H1 (cell line): ENCODE measurements at regions not wholly inside any gene's neighbourhood (a gene's known extent, or its start where the extent isn't known, plus 50 kb on each side); places are given as distances from the start of the nearest gene placed in this dataset.

Source experiments
- CTCF ChIA-PET: fragments of 300-600 bp; sonication (Branson Sonifier 250); formaldehyde crosslinking; loops from one replicate; lab custom pipeline; 2021; ENCODE audit not compliant: partially characterized antibody; lab: Charles Lee
- POLR2A ChIA-PET: fragments of 300-600 bp; sonication (Branson Sonifier 250); formaldehyde crosslinking; loops from one replicate; lab custom pipeline; 2021; ENCODE audit warnings: inconsistent platforms; ENCODE audit not compliant: partially characterized antibody; lab: Charles Lee
- DNase-seq, 2 experiments: peaks; one replicate each; pipeline versions ENCODE4 v3.0.0 to v3.0.0-alpha.2; 2010 to 2022; ENCODE audit warnings: low spot score in 2 of 2, low read depth in 1 of 2, mixed read lengths in 1 of 2
- FAIRE-seq: peaks from 2 replicates; lab custom pipeline; 2011; peaks lifted over from hg19 to GRCh38; lab: Jason Lieb, UNC
- H2AFZ ChIP-seq: 2 replicates; pipeline ENCODE4 v1.8.1; 2012; ENCODE audit warnings: low read length, inconsistent platforms
- H2AK5ac ChIP-seq: 2 replicates; pipeline ENCODE4 v1.6.1; 2013; ENCODE audit warnings: low read depth, low read length
- H2BK120ac ChIP-seq: replicated peaks from 2 replicates; pipeline ENCODE3; 2013; ENCODE audit warnings: low read depth, low read length, inconsistent platforms
- H2BK12ac ChIP-seq: 2 replicates; pipeline ENCODE4 v1.6.1; 2013; ENCODE audit warnings: low read depth, low read length
- H2BK15ac ChIP-seq: 2 replicates; pipeline ENCODE4 v1.6.1; 2013; ENCODE audit warnings: low read length
- H2BK20ac ChIP-seq: 2 replicates; pipeline ENCODE4 v1.6.1; 2013; ENCODE audit warnings: low read length
- H2BK5ac ChIP-seq: 2 replicates; pipeline ENCODE4 v1.6.1; 2013; ENCODE audit warnings: low read depth, low read length
- H3K14ac ChIP-seq: 2 replicates; pipeline ENCODE4 v1.6.1; 2013; ENCODE audit warnings: inconsistent platforms; ENCODE audit not compliant: insufficient read length
- H3K18ac ChIP-seq: 2 replicates; pipeline ENCODE4 v1.6.1; 2013; ENCODE audit warnings: low read length; ENCODE audit errors: extremely low read depth
- H3K23ac ChIP-seq: 2 replicates; pipeline ENCODE4 v1.6.1; 2013; ENCODE audit warnings: inconsistent platforms; ENCODE audit not compliant: insufficient read length
- H3K23me2 ChIP-seq: 2 replicates; pipeline ENCODE4 v1.6.1; 2013; ENCODE audit warnings: low read depth, low read length
- H3K27ac ChIP-seq: 2 replicates; pipeline ENCODE4 v1.6.1; 2011; ENCODE audit warnings: low read depth, low read length, inconsistent platforms
- H3K27me3 ChIP-seq, 4 experiments: replicated peaks in 1 of 4; 1 replicate in 1 of 4; 2 replicates in 3 of 4; pipeline versions ENCODE4 v1.6.1 to v1.8.1; 2011 to 2013; ENCODE audit warnings: low read length in 3 of 4, mild to moderate bottlenecking in 3 of 4, inconsistent platforms in 2 of 4, mixed read lengths in 2 of 4, moderate library complexity in 1 of 4; ENCODE audit not compliant: control insufficient read depth in 3 of 4, insufficient read depth in 3 of 4; ENCODE audit errors: extremely low read depth in 1 of 4
- H3K36me3 ChIP-seq, 4 experiments: 2 replicates each; pipeline versions ENCODE4 v1.6.1 to v1.8.1; 2011 to 2013; ENCODE audit warnings: mild to moderate bottlenecking in 4 of 4, low read length in 3 of 4, moderate library complexity in 2 of 4, control low read depth in 1 of 4, inconsistent platforms in 1 of 4; ENCODE audit not compliant: insufficient read depth in 4 of 4, control insufficient read depth in 2 of 4
- H3K4ac ChIP-seq: replicated peaks from 2 replicates; pipeline ENCODE3; 2013; ENCODE audit warnings: low read length, low read depth, mixed read lengths, inconsistent platforms; ENCODE audit not compliant: insufficient read length
- H3K4me1 ChIP-seq, 4 experiments: replicated peaks in 1 of 4; 1 replicate in 1 of 4; 2 replicates in 3 of 4; pipeline versions ENCODE4 v1.6.1 to v1.8.1; 2011 to 2013; ENCODE audit warnings: low read length in 3 of 4, inconsistent platforms in 2 of 4, mixed read lengths in 1 of 4; ENCODE audit not compliant: insufficient read depth in 4 of 4, control insufficient read depth in 3 of 4
- H3K4me2 ChIP-seq, 2 experiments: 2 replicates each; pipeline versions ENCODE4 v1.6.1 to v1.8.1; 2011 to 2013; ENCODE audit warnings: low read depth in 2 of 2, low read length in 2 of 2, control low read depth in 1 of 2, inconsistent platforms in 1 of 2, mild to moderate bottlenecking in 1 of 2; ENCODE audit not compliant: insufficient read depth in 1 of 2
- H3K4me3 ChIP-seq, 4 experiments: fragments of 200-600, 300-600 bp in 1 of 4; sonication (generic), shearing (Covaris generic), sonication (Bioruptor Twin) in 1 of 4; 2 replicates each; pipeline versions ENCODE4 v1.5.1 to v1.8.1; 2011 to 2016; ENCODE audit warnings: low read length in 4 of 4, low read depth in 3 of 4, control low read depth in 2 of 4, inconsistent platforms in 2 of 4, mild to moderate bottlenecking in 2 of 4, mixed read lengths in 1 of 4, moderate library complexity in 1 of 4; ENCODE audit not compliant: insufficient read depth in 2 of 4; ENCODE audit errors: extremely low read depth in 1 of 4
- H3K56ac ChIP-seq: replicated peaks from 2 replicates; pipeline ENCODE3; 2013; ENCODE audit warnings: low read depth, mild to moderate bottlenecking, mixed read lengths, low read length, inconsistent platforms; ENCODE audit not compliant: insufficient read length
- H3K79me1 ChIP-seq: 2 replicates; pipeline ENCODE4 v1.6.1; 2013; ENCODE audit warnings: low read depth, low read length, control low read depth
- H3K79me2 ChIP-seq, 2 experiments: 2 replicates each; pipeline versions ENCODE4 v1.6.1 to v1.8.1; 2012 to 2013; ENCODE audit warnings: low read length in 2 of 2, mild to moderate bottlenecking in 2 of 2, inconsistent platforms in 1 of 2; ENCODE audit not compliant: insufficient read depth in 2 of 2, control insufficient read depth in 1 of 2
- H3K9ac ChIP-seq, 4 experiments: replicated peaks in 1 of 4; 1 replicate in 1 of 4; 2 replicates in 3 of 4; pipeline versions ENCODE4 v1.6.1 to v1.8.1; 2011 to 2013; ENCODE audit warnings: low read depth in 3 of 4, low read length in 3 of 4, control low read depth in 2 of 4, mild to moderate bottlenecking in 2 of 4, moderate library complexity in 2 of 4, inconsistent platforms in 1 of 4; ENCODE audit errors: extremely low read depth in 1 of 4
- H3K9me3 ChIP-seq, 2 experiments: 2 replicates each; pipeline versions ENCODE4 v1.6.1 to v1.8.1; 2012 to 2013; ENCODE audit warnings: mild to moderate bottlenecking in 2 of 2, moderate library complexity in 2 of 2, control low read depth in 1 of 2, inconsistent platforms in 1 of 2, low read depth in 1 of 2, low read length in 1 of 2, mixed read lengths in 1 of 2; ENCODE audit not compliant: insufficient read depth in 2 of 2
- H4K20me1 ChIP-seq, 2 experiments: replicated peaks in 1 of 2; 2 replicates each; pipeline versions ENCODE3 to v1.8.1; 2011 to 2013; ENCODE audit warnings: inconsistent platforms in 2 of 2, low read length in 2 of 2, mild to moderate bottlenecking in 1 of 2; ENCODE audit not compliant: insufficient read depth in 2 of 2, control insufficient read depth in 1 of 2
- H4K5ac ChIP-seq: 2 replicates; pipeline ENCODE4 v1.6.1; 2013; ENCODE audit warnings: low read length, low read depth, mixed read lengths, inconsistent platforms; ENCODE audit not compliant: insufficient read length
- H4K8ac ChIP-seq: 2 replicates; pipeline ENCODE4 v1.8.0; 2013; ENCODE audit warnings: mild to moderate bottlenecking, moderate library complexity, low read length, inconsistent platforms; ENCODE audit not compliant: insufficient read depth; ENCODE audit errors: extremely low read depth
- H4K91ac ChIP-seq: replicated peaks from 2 replicates; pipeline ENCODE3; 2013; ENCODE audit warnings: low read length, mixed read lengths, inconsistent platforms; ENCODE audit not compliant: insufficient read length
- JUN ChIP-seq: IDR thresholded peaks from 2 replicates; pipeline ENCODE4 v1.6.1; 2011; ENCODE audit warnings: low read depth, mild to moderate bottlenecking, improper control_type of control experiment, low read length
- KDM1A ChIP-seq: fragments of 200-600, 300-600 bp; sonication (generic); IDR thresholded peaks from 2 replicates; pipeline ENCODE4 v1.7.1; 2016; ENCODE audit warnings: mild to moderate bottlenecking, low read length, borderline replicate concordance
- KDM4A ChIP-seq: IDR thresholded peaks from one replicate; pipeline ENCODE4 v1.7.1; 2012; ENCODE audit warnings: low read depth, mild to moderate bottlenecking, moderate library complexity, low read length, inconsistent platforms; ENCODE audit not compliant: severe bottlenecking
- RAD21 ChIP-seq, 2 experiments: IDR thresholded peaks in 1 of 2; conservative IDR thresholded peaks in 1 of 2; 2 replicates each; pipeline ENCODE4 v1.6.1; 2011; ENCODE audit warnings: low read depth in 2 of 2, low read length in 2 of 2, improper control_type of control experiment in 1 of 2, inconsistent platforms in 1 of 2, mild to moderate bottlenecking in 1 of 2, moderate library complexity in 1 of 2
- RXRA ChIP-seq: IDR thresholded peaks from 2 replicates; pipeline ENCODE4 v1.6.1; 2011; ENCODE audit warnings: low read depth, mild to moderate bottlenecking, low read length, moderate library complexity; ENCODE audit not compliant: insufficient read depth
- SP4 ChIP-seq: IDR thresholded peaks from 2 replicates; pipeline ENCODE4 v1.6.1; 2012; ENCODE audit warnings: low read length, inconsistent platforms
- TAF1 ChIP-seq: IDR thresholded peaks from 2 replicates; pipeline ENCODE4 v1.6.1; 2011; ENCODE audit warnings: mild to moderate bottlenecking, low read depth, low read length
- TEAD4 ChIP-seq: IDR thresholded peaks from 2 replicates; pipeline ENCODE4 v1.6.1; 2012; ENCODE audit warnings: low read depth, low read length, inconsistent platforms, mixed read lengths
- YY1 ChIP-seq: IDR thresholded peaks from 2 replicates; pipeline ENCODE4 v1.6.1; 2011; ENCODE audit warnings: low read depth, mild to moderate bottlenecking, low read length

DNA sequence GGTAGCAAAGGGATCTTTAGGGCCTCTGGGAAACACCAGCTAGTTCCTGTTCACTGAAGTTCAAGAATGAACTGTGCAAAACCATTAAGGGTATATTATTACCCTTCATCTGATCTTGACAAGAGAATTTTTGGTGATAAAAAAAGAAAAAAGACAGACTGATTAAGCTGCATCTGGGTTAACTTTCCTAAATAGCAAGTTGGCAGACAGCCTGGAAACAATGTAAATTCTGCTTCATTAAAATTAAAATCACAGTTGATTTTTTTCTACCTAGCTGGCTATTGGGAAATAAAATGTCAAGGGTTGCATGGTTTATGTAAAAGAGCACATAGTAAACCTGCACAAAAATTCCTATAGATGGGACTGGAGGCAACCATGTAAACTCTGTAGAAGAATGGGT lies 126.6 kb upstream of the PRKD1 start:
- Histone ChIP-seq H2AFZ (no peak overlapping the region), H3K4me1 (peaks cover 0 to 2% (median 0%) of the 10 kb centered on the region in 4 experiments; a peak in 1 of 7 replicates), H2BK15ac (no peak overlapping the region), H3K27ac (no peak overlapping the region), H3K4me2 (no peak overlapping the region), H3K79me1 (no peaks in the 10 kb centered on the region), H3K18ac (no peak overlapping the region), H4K91ac (no peak overlapping the region), H3K4ac (no peak overlapping the region), H4K8ac (no peak overlapping the region), H4K5ac (no peak overlapping the region), H3K56ac (no peak overlapping the region), H3K4me3 (no peak overlapping the region), H3K23me2 (no peaks in the 10 kb centered on the region), H3K27me3 (no peaks in the 10 kb centered on the region), H2BK12ac (no peak overlapping the region), H3K9ac (no peak overlapping the region), H3K79me2 (no peaks in the 10 kb centered on the region), H4K20me1 (no peaks in the 10 kb centered on the region), H3K36me3 (no peaks in the 10 kb centered on the region), H3K14ac (no peak overlapping the region), H3K9me3 (no peaks in the 10 kb centered on the region), H2BK5ac (no peak overlapping the region), H3K23ac (no peak overlapping the region), H2BK120ac (no peak overlapping the region), H2BK20ac (no peak overlapping the region), H2AK5ac (no peak overlapping the region)
- no peak for FAIRE-seq
- ChIA-PET POLR2A (no interaction called here), CTCF (no interaction called here)
- TF ChIP-seq SP4: no peak
- no peak for TF ChIP-seq TAF1
- TF ChIP-seq RAD21 (IDR thresholded peaks at IDR 0.05 in 1 of 2, conservative IDR thresholded peaks at IDR 0.05 in 1 of 2; ENCODE audit: low read depth in 2 of 2, low read length in 2 of 2): no peak
- TF ChIP-seq TEAD4: no peak
- no peak for TF ChIP-seq YY1
- TF ChIP-seq KDM4A: no peak
- TF ChIP-seq KDM1A: no peak
- TF ChIP-seq RXRA: no peak
- no peak for TF ChIP-seq JUN
- DNase-seq: no peak
